ENCODE measurements at regions not wholly inside any gene's neighbourhood (a gene's known extent, or its start where the extent isn't known, plus 50 kb on each side); places are given as distances from the start of the nearest gene placed in this dataset.

DNA sequence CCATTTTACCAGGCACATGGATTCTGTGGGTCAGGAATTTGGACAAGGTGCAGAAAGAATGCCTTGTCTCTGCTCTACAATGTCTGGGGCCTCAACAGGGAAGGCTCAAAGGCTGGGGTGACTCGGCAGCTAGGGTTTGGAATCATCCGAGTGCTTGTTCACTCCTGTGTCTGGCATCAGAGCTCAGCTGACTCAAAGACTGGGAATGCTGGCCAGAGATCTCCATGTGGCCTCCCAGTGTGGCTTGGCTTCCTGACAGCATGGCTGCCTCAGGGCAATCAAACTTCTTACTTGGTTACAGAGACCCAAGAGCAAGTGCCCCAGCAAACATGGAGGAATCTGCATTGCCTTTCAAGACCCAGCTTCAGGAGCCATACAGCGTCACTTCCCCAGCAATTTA, 110.5 kb downstream of the TOMM20 start:
- Histone ChIP-seq H3K27ac (peak overlapping the region in 1 of 4 donors; percentile 20), H3K4me1 (peaks cover 0 to 10% (median 0%) of the 10 kb centered on the region in 4 donors), H3K36me3 (no peaks in the 10 kb centered on the region), H3K27me3 (no peaks in the 10 kb centered on the region), H3K4me3 (no peak overlapping the region), H3K9me3 (no peaks in the 10 kb centered on the region)
- intact Hi-C loops (cut with DNase I), result no loop called here
- TF ChIP-seq POLR2A (IDR thresholded peaks at IDR 0.05) (no peak), EP300 (IDR thresholded peaks at IDR 0.05) (no peak), POLR2AphosphoS5 (IDR thresholded peaks at IDR 0.05) (no peak)
- TF ChIP-seq, protein P1, sequence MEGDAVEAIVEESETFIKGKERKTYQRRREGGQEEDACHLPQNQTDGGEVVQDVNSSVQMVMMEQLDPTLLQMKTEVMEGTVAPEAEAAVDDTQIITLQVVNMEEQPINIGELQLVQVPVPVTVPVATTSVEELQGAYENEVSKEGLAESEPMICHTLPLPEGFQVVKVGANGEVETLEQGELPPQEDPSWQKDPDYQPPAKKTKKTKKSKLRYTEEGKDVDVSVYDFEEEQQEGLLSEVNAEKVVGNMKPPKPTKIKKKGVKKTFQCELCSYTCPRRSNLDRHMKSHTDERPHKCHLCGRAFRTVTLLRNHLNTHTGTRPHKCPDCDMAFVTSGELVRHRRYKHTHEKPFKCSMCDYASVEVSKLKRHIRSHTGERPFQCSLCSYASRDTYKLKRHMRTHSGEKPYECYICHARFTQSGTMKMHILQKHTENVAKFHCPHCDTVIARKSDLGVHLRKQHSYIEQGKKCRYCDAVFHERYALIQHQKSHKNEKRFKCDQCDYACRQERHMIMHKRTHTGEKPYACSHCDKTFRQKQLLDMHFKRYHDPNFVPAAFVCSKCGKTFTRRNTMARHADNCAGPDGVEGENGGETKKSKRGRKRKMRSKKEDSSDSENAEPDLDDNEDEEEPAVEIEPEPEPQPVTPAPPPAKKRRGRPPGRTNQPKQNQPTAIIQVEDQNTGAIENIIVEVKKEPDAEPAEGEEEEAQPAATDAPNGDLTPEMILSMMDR (IDR thresholded peaks at IDR 0.05), result no peak
- WGBS, 2 donors, result 88 to 90% methylated on average over 3 of the region's 3 CpGs
- peak; percentile 46 for DNase-seq

DNA sequence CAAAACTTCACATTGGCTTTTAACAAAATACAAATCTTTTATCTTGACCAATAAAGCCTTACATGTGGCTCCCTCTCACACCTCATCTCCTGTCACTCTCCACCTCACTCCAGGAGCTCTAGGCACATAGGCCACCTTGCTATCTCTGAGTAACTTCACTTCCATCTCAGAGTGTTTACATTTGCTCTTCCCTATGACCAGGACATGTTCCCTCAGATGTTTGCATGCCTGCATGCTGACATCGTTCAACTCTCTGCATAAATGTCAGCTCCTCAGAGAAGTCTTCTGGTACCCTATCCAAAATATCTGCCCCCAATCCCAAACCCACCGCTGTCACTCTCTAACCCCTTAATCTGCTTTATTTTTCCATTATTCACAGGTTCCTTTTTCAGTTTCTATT, 110.9 kb downstream of the TOMM20 start:
- no peaks in the 10 kb centered on the region for H3K9me3 ChIP-seq
- peak; percentile 27 for DNase-seq
- TF ChIP-seq EP300 (IDR thresholded peaks at IDR 0.05), result no peak
- no peak for TF ChIP-seq POLR2AphosphoS5 (IDR thresholded peaks at IDR 0.05)
- no peak for TF ChIP-seq POLR2A (IDR thresholded peaks at IDR 0.05)
- TF ChIP-seq, protein P1 (IDR thresholded peaks at IDR 0.05), result no peak
- 82 to 84% methylated on average over 2 of the region's 2 CpGs for WGBS, 2 donors
- peaks cover 0 to 10% (median 0%) of the 10 kb centered on the region in 4 donors for H3K4me1 ChIP-seq
- intact Hi-C loops (cut with DNase I), result no loop called here
- H3K27me3 ChIP-seq, result no peaks in the 10 kb centered on the region
- no peak overlapping the region for H3K4me3 ChIP-seq
- no peaks in the 10 kb centered on the region for H3K36me3 ChIP-seq
- peak overlapping the region in 1 of 4 donors; percentile 20 for H3K27ac ChIP-seq

DNA sequence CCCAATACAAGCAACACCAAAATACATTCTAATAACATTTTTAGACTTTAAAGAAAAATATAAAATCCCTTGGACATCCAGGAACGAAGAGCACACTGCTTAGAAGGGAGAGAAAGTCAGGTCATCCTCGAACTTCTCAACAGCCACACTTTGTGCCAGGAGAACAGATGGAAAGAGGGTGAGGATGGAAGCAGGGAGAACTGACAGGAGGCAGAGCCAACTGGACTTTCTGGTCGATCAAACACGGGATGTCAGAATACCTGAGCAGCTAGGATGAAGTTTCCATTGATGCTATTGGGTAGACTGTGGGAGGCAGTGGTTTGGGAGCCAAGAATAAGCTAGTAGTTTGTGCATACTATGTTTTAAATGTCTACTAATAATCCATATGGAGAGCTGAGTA, 111.4 kb downstream of the TOMM20 start:
- intact Hi-C loops (cut with DNase I), result no loop called here
- DNase-seq, result no peak
- H3K36me3 ChIP-seq, result no peaks in the 10 kb centered on the region

DNA sequence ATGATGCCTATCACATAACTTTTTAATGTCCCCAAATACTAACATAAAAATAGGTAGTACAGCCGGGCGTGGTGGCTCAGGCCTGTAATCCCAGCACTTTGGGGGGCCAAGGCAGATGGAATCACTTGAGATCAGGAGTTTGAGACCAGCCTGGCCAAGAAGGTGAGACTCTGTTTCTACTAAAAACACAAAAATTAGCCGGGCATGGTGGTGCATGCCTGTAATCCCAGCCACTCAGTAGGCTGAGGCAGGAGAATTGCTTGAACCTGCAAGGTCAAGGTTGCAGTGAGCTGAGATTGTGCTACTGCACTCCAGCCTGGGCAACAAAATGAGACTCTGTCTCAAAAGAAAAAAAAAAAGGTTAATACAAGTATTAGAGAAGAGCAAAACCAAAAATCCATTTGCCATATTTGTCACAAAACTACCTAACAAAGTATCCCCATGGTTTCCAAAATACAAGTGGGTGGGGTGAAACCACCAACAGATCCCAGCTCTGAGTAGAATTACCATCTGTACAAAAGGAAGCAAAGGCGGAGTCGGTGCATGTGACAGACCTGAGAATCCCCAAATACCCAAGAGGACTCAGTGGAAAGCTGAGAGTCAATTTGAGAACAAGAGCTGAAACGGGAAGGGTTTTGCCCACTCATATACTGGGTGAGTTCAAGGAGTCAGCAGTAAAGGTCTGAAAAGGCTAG, 113.2 kb downstream of the TOMM20 start:
- H3K9me3 ChIP-seq, result no peaks in the 10 kb centered on the region
- H3K4me1 ChIP-seq, result peaks cover 0 to 5% (median 0%) of the 10 kb centered on the region in 4 donors
- WGBS, 2 donors, result 75 to 90% methylated on average over 6 of the region's 6 CpGs
- H3K4me3 ChIP-seq, result no peak overlapping the region
- no peaks in the 10 kb centered on the region for H3K27me3 ChIP-seq
- H3K27ac ChIP-seq, result no peak overlapping the region
- intact Hi-C loops (cut with DNase I), result no loop called here
- no peak for DNase-seq
- TF ChIP-seq EP300 (IDR thresholded peaks at IDR 0.05) (no peak), POLR2A (IDR thresholded peaks at IDR 0.05) (no peak), POLR2AphosphoS5 (IDR thresholded peaks at IDR 0.05) (no peak)
- TF ChIP-seq, protein P1 (IDR thresholded peaks at IDR 0.05), result no peak
- H3K36me3 ChIP-seq, result no peaks in the 10 kb centered on the region

More for the DNA sequence above, 111.4 kb downstream of the TOMM20 start:
- H3K4me1 ChIP-seq, result peaks cover 0 to 10% (median under 1%) of the 10 kb centered on the region in 4 donors
- H3K9me3 ChIP-seq, result no peaks in the 10 kb centered on the region
- TF ChIP-seq POLR2A (IDR thresholded peaks at IDR 0.05) (no peak), POLR2AphosphoS5 (IDR thresholded peaks at IDR 0.05) (no peak), EP300 (IDR thresholded peaks at IDR 0.05) (no peak)
- TF ChIP-seq, protein P1 (IDR thresholded peaks at IDR 0.05), result no peak
- H3K27me3 ChIP-seq, result no peaks in the 10 kb centered on the region
- no peak overlapping the region for H3K4me3 ChIP-seq
- H3K27ac ChIP-seq, result no peak overlapping the region
- 96 to 98% methylated on average over 4 of the region's 4 CpGs for WGBS, 2 donors
